ENCODE measurements at regions not wholly inside any gene's neighbourhood (a gene's known extent, or its start where the extent isn't known, plus 50 kb on each side); places are given as distances from the start of the nearest gene placed in this dataset.
"Not testable (repeated sequence)": the region's sequence is repeated elsewhere in the genome, so short reads cannot be mapped to it uniquely, and the experiment has no call there.

DNA sequence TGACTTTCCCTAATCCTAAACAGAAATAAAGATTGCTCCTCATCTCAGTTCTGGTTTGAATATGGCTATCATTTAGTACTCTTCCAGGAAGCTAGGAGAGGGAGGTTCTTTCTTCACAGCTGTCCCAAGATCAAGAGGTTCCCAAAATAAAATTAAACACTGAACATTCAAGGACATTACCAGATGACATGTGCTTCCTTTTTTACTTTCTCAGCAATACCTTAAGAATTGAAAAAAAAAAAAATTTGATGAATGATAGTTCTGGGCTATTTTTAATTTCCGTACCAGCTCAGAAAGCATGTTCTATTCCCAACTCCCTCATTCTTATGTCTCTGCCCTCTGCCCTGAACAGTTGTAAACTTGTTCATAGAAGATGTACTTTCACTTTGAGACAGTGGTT, 61.7 kb upstream of the MYL1 start:
- H3K79me2 ChIP-seq (ENCODE audit: low read length) = no peaks in the 10 kb centered on the region
- no peaks in the 10 kb centered on the region for H4K20me1 ChIP-seq (ENCODE audit: insufficient read depth, low read depth, low read length)
- no peak overlapping the region for H2AFZ ChIP-seq (ENCODE audit: low read length)
- no peak overlapping the region for H3K9ac ChIP-seq (ENCODE audit: low read length)
- H3K4me2 ChIP-seq (ENCODE audit: low read depth, low read length, poor library complexity, severe bottlenecking) = no peak overlapping the region
- H3K4me1 ChIP-seq (ENCODE audit: low read length) = no peaks in the 10 kb centered on the region
- H3K27me3 ChIP-seq (ENCODE audit: low read length) = no peaks in the 10 kb centered on the region
- no peak overlapping the region for H3K27ac ChIP-seq (ENCODE audit: low read length)
- no peaks in the 10 kb centered on the region for H3K36me3 ChIP-seq (ENCODE audit: insufficient read depth, low read length)
- no peak overlapping the region for H3K4me3 ChIP-seq (ENCODE audit: low read length)
- no peaks in the 10 kb centered on the region for H3K9me3 ChIP-seq (ENCODE audit: low read length)
- 0 out of 2 replicates have a peak, but pooled peaks cover 4% of the 10 kb centered on the region for H3K9me2 ChIP-seq (replicated peaks; ENCODE audit: insufficient read depth, low read length)
- DNase-seq = no peak

DNA sequence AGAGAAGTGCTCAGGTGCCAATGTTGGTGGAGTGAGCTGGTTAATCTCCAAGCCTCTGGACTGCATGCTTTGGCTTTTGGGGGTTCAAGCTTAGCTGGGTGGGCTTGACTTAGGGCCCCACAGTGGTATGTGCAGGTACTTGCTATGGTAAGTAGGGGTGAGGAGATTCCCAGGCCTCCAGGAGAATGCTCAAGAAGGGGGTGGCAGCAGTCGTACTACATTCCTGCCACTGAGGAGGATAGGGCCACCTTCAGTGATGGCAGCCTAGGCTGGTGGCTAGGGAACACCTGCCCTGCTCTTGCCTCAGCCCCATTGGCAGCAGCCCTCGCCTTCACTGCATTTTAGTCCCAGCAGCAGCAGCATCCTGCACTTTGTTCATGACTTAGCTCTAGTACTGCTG, 55.6 kb upstream of the MYL1 start:
- H3K4me3 ChIP-seq (ENCODE audit: low read length) = no peak overlapping the region
- no peak overlapping the region for H3K4me2 ChIP-seq (ENCODE audit: low read depth, low read length, poor library complexity, severe bottlenecking)
- H3K9me3 ChIP-seq (ENCODE audit: low read length) = no peaks in the 10 kb centered on the region
- H3K36me3 ChIP-seq (ENCODE audit: insufficient read depth, low read length) = no peaks in the 10 kb centered on the region
- no peaks in the 10 kb centered on the region for H3K27me3 ChIP-seq (ENCODE audit: low read length)
- no peak overlapping the region for H3K9ac ChIP-seq (ENCODE audit: low read length)
- peak; percentile 14 for DNase-seq
- no peak overlapping the region for H3K27ac ChIP-seq (ENCODE audit: low read length)
- H3K4me1 ChIP-seq (ENCODE audit: low read length) = no peaks in the 10 kb centered on the region
- no peaks in the 10 kb centered on the region for H3K9me2 ChIP-seq (replicated peaks; ENCODE audit: insufficient read depth, low read length)
- no peaks in the 10 kb centered on the region for H4K20me1 ChIP-seq (ENCODE audit: insufficient read depth, low read depth, low read length)
- no peak overlapping the region for H2AFZ ChIP-seq (ENCODE audit: low read length)
- H3K79me2 ChIP-seq (ENCODE audit: low read length) = no peaks in the 10 kb centered on the region

- Histone ChIP-seq H3K9me2 (replicated peaks; ENCODE audit: insufficient read depth, low read length) (no peaks in the 10 kb centered on the region), H4K20me1 (ENCODE audit: insufficient read depth, low read depth, low read length) (no peaks in the 10 kb centered on the region), H3K9me3 (ENCODE audit: low read length) (no peaks in the 10 kb centered on the region), H3K27ac (ENCODE audit: low read length) (no peak overlapping the region), H3K4me3 (ENCODE audit: low read length) (no peak overlapping the region), H3K4me2 (ENCODE audit: low read depth, low read length, poor library complexity, severe bottlenecking) (no peak overlapping the region), H3K79me2 (ENCODE audit: low read length) (no peaks in the 10 kb centered on the region), H2AFZ (ENCODE audit: low read length) (no peak overlapping the region), H3K36me3 (ENCODE audit: insufficient read depth, low read length) (no peaks in the 10 kb centered on the region), H3K27me3 (ENCODE audit: low read length) (no peaks in the 10 kb centered on the region), H3K4me1 (ENCODE audit: low read length) (no peaks in the 10 kb centered on the region), H3K9ac (ENCODE audit: low read length) (no peak overlapping the region)
- DNase-seq = peak; percentile 7
Observed at GRCh38 chr2:210366675-210367080, 51.7 kb upstream of the MYL1 start.

- H3K27ac ChIP-seq (ENCODE audit: low read length); H3K79me2 ChIP-seq (ENCODE audit: low read length); H3K9me2 ChIP-seq (replicated peaks; ENCODE audit: insufficient read depth, low read length); H3K4me2 ChIP-seq (ENCODE audit: low read depth, low read length, poor library complexity, severe bottlenecking); H3K27me3 ChIP-seq (ENCODE audit: low read length); H3K4me3 ChIP-seq (ENCODE audit: low read length); H3K36me3 ChIP-seq (ENCODE audit: insufficient read depth, low read length); H3K4me1 ChIP-seq (ENCODE audit: low read length); H2AFZ ChIP-seq (ENCODE audit: low read length); H3K9me3 ChIP-seq (ENCODE audit: low read length); H4K20me1 ChIP-seq (ENCODE audit: insufficient read depth, low read depth, low read length); H3K9ac ChIP-seq (ENCODE audit: low read length): not testable (repeated sequence)
- DNase-seq = peak; percentile 28
Observed at GRCh38 chr2:210365475-210365874, 50.5 kb upstream of the MYL1 start.

All from Karpas-422 (cell line).